Mesodermal cell (in vitro differentiated cells): ENCODE measurements at regions not wholly inside any gene's neighbourhood (a gene's known extent, or its start where the extent isn't known, plus 50 kb on each side); places are given as distances from the start of the nearest gene placed in this dataset.

ENCODE experiments used
- H3K27ac ChIP-seq: 2 replicates; pipeline ENCODE4 v1.7.0; 2013; ENCODE audit warnings: mild to moderate bottlenecking, low read depth, low read length, moderate library complexity; ENCODE audit not compliant: severe bottlenecking
- H3K36me3 ChIP-seq: 2 replicates; pipeline ENCODE4 v1.7.1; 2013; ENCODE audit warnings: mild to moderate bottlenecking, low read length, moderate library complexity; ENCODE audit not compliant: control insufficient read depth, insufficient read depth
- H3K4me1 ChIP-seq: one replicate; pipeline ENCODE4 v1.7.1; 2013; ENCODE audit warnings: mild to moderate bottlenecking, low read length; ENCODE audit not compliant: insufficient read depth, control insufficient read depth, poor library complexity, severe bottlenecking
- H3K4me3 ChIP-seq: 2 replicates; pipeline ENCODE4 v1.7.0; 2013; ENCODE audit warnings: low read length, control low read depth, mild to moderate bottlenecking; ENCODE audit not compliant: insufficient read depth, poor library complexity, severe bottlenecking; ENCODE audit errors: extremely low read depth
- H3K9me3 ChIP-seq: 2 replicates; pipeline ENCODE4 v1.7.1; 2013; ENCODE audit warnings: mild to moderate bottlenecking, low read length, moderate library complexity; ENCODE audit not compliant: control insufficient read depth
- WGBS, 2 experiments: methylation state at CpG; one replicate each; pipeline ENCODE4 v1.1.5; 2013; ENCODE audit warnings: missing lambda C conversion rate in 2 of 2; ENCODE audit not compliant: insufficient coverage in 2 of 2; 5-methylcytosine and 5-hydroxymethylcytosine counted together

DNA sequence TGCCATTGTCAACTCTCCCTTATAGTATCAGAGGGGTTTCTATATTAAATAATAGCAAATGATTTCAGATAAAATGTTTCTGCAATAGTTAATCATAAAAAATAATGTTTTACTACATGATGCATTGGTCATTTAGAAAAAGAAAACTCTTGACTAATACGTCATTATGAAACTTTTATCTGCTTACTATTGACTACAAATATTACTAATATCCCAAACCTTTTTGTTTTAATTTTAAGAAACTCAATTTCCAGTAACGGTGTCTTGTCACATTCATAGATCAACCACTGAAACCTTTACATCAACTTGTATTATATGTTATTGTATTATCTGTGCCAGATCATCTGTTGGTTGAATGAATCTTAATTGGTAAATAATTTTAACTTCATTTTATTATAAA lies 482.9 kb upstream of the SLC35B3 start:
- no CpG with 5 or more reads among the region's 2 CpGs for WGBS, 2 experiments
- Histone ChIP-seq H3K9me3 (no peaks in the 10 kb centered on the region), H3K27ac (no peak overlapping the region), H3K4me3 (no peak overlapping the region), H3K36me3 (no peaks in the 10 kb centered on the region), H3K4me1 (no peaks in the 10 kb centered on the region)

DNA sequence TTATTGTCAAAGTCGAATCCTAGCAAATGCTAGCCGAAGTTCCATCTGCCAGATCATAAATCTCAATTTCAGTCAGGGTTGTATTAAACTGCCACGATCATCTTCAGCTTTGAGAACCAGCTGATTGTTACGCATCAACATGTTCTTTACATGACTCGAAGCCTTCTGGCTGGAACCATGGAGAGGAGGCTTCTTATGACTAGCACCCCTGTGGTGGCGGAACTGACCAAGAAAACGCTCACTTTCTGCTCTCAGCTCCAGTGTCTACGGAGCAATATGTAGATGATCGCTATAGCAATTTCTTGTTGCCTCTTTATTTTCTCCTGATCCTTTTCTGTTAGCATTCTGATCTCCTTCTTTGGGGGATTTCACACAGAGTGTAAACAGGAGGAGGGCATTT lies 479.4 kb upstream of the SLC35B3 start:
- no peak overlapping the region for H3K4me3 ChIP-seq
- 79 to 87% methylated on average over 9 of the region's 9 CpGs for WGBS, 2 experiments
- no peaks in the 10 kb centered on the region for H3K36me3 ChIP-seq
- H3K4me1 ChIP-seq: no peaks in the 10 kb centered on the region
- H3K27ac ChIP-seq: no peak overlapping the region
- peaks cover 6% of the 10 kb centered on the region for H3K9me3 ChIP-seq

DNA sequence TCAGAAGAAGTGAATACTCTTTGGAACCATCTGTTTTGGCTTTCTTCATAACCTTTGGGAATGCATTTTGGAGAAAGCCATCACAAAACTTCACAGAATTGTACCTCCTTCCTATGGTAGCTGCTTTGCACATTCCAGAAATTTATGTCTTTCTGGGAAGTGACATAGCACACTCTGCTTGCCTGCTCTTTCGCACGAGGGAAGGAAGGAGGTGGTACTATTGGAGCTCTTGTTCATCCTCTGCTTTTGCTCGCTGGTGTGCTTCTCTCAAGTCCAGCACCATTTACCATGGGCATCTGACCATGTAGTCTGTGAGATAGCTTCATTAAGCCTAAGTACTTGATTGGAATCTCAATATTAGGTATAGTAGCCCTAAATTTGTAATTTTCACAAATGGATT lies 473.3 kb upstream of the SLC35B3 start:
- H3K27ac ChIP-seq: no peak overlapping the region
- WGBS, 2 experiments: 85 to 86% methylated on average over 2 of the region's 3 CpGs
- H3K4me1 ChIP-seq: no peaks in the 10 kb centered on the region
- no peak overlapping the region for H3K4me3 ChIP-seq
- H3K36me3 ChIP-seq: no peaks in the 10 kb centered on the region
- peaks cover 6% of the 10 kb centered on the region for H3K9me3 ChIP-seq

DNA sequence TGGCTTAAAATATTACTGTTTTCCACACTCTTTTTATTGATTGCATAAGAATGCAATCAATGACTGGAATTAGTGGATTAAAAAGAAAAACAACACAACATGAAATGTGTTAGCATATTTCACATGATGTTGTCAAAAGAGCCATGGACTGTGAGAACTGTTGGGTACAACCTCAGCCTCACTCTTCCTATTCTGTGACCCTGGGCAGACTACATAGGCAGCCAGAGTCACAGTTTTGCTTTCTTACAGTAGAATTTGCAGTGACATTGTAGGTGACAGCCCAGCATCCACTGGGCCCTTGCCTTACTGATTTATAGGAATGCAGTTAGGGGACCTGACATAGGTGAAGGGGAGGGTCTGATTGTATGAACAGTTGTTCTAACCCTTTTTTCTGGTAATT lies 471.4 kb upstream of the SLC35B3 start:
- no peaks in the 10 kb centered on the region for H3K9me3 ChIP-seq

DNA sequence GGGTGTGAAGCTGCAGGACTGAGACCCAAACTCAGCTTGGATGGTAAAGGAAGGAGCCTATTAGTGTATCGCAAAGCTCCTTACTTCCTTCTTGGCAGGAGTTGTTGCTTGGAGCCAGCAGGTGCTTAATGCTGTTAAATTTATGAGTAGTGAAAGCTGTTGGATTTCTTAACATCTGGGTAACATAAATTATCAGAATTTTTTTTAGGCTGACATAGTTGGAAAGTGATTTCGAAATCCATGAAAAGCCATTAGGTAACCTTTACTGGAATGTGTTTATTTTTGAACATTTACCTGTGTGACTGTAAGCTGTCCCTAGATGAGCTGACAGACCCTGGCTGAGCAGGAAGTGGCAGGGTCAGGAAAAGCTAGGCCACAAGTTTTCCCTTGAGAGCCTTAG lies 470.4 kb upstream of the SLC35B3 start:
- H3K4me3 ChIP-seq: no peak overlapping the region
- H3K9me3 ChIP-seq: no peaks in the 10 kb centered on the region
- H3K27ac ChIP-seq: no peak overlapping the region
- 78 to 100% methylated on average over 1 to 2 of the region's 2 CpGs for WGBS, 2 experiments
- no peaks in the 10 kb centered on the region for H3K4me1 ChIP-seq
- H3K36me3 ChIP-seq: no peaks in the 10 kb centered on the region

More for the DNA sequence above, 471.4 kb upstream of the SLC35B3 start:
- no peaks in the 10 kb centered on the region for H3K4me1 ChIP-seq
- H3K27ac ChIP-seq: no peak overlapping the region
- no peak overlapping the region for H3K4me3 ChIP-seq
- no peaks in the 10 kb centered on the region for H3K36me3 ChIP-seq

DNA sequence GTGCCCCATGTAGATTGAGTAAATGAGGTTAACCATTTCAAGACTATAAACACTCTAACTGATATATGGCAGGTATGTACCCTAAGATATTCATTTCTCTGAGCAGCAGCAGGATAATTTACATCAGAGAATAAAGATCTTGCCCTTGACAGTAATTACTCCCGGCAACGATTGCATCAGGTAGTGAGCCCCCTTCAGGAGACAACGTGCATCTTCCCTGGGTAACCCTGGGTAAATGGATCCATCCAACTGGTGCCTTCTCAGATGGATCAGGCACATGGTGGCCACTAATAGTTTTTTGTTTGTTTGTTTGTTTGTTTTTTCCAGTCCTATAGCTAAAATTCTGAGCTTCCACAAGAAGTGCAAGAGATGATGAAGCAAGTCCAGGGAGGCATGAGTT lies 469.4 kb upstream of the SLC35B3 start:
- Histone ChIP-seq H3K9me3 (no peaks in the 10 kb centered on the region), H3K27ac (no peak overlapping the region), H3K36me3 (no peaks in the 10 kb centered on the region), H3K4me1 (no peaks in the 10 kb centered on the region), H3K4me3 (no peak overlapping the region)
- WGBS, 2 experiments: 28 to 50% methylated on average over 3 of the region's 3 CpGs

DNA sequence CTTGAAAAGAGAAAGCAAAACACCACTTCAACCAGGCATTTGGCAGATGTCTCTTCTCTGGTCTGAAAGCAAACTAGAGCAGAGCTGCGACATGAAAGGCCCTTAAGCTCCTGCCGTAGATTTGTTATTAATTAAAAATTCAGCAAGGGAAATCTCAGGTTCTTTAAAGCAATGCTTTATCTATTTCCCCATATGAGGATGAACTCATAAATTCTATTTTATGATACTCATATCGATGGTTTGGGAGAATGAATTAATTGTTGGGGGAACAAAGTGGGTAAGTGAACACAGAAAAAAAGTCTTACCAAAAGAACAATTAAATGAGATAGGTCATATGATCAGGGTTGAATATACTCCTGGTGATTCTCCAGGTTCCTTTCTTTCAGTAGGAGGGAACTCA lies 464.7 kb upstream of the SLC35B3 start:
- Histone ChIP-seq H3K9me3 (no peaks in the 10 kb centered on the region), H3K36me3 (no peaks in the 10 kb centered on the region), H3K4me3 (no peak overlapping the region), H3K4me1 (no peaks in the 10 kb centered on the region), H3K27ac (no peak overlapping the region)
- no CpG with 5 or more reads among the region's 3 CpGs for WGBS, 2 experiments

DNA sequence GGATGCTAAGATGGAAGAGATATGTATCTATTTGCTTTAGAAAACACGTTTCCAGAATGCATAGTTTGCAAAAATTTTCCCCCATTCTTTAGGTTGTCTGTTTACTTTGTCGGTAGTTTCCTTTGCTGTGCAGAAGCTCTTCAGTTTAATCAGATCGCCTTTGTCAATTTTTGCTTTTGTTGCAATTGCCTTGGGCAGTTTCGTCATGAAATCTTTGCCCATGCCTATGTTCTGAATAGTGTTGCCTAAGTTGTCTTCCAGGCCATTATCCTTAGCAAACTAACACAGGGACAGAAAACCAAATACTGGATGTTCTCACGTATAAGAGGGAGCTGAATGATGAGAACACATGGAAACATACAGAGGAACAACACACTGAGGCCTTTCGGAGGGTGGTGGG lies 454.2 kb upstream of the SLC35B3 start:
- H3K4me1 ChIP-seq: no peaks in the 10 kb centered on the region
- H3K36me3 ChIP-seq: no peaks in the 10 kb centered on the region
- no peak overlapping the region for H3K27ac ChIP-seq
- H3K9me3 ChIP-seq: no peaks in the 10 kb centered on the region
- WGBS, 2 experiments: 88 to 91% methylated on average over 4 of the region's 6 CpGs
- H3K4me3 ChIP-seq: no peak overlapping the region

DNA sequence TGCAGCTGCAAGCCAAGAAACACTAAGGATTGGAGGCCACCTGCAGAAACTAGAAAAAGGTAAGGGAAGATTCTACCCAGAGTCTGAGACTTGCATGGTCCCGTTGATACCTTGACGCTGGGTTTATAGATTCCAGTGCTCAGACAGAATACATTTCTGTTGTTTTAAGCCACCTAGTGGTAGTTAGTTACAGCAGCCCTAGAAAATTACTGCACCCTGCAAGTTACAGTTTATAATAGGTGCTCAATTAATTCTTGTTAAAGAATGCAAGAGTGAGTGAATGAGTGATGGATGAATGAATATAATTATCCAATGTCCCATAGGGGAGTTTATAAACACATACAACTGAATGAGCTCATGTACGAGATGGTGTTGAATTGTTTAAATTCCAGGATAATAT lies 453.1 kb upstream of the SLC35B3 start:
- 80 to 88% methylated on average over 1 of the region's 3 CpGs for WGBS, 2 experiments
- no peak overlapping the region for H3K27ac ChIP-seq
- H3K36me3 ChIP-seq: no peaks in the 10 kb centered on the region
- H3K4me1 ChIP-seq: no peaks in the 10 kb centered on the region
- no peaks in the 10 kb centered on the region for H3K9me3 ChIP-seq
- H3K4me3 ChIP-seq: no peak overlapping the region

DNA sequence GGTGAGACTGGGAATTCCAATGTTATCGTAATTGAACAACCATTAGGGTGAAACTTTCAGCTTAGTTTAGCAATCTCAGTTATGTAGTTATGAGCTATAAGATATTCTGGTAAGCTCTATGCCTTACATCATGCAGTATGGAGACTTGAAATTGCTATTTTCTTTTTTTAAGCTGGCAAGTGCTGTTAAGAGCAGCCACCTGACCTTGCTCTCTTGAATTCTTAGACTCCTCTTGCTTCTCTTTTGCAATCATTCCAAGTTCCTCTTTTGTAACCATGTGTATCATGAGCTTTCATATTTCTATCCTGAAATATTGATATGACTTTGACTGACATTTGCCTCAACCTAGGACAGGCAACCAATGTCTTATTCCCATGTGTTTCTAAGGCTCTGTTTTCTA lies 446.3 kb upstream of the SLC35B3 start:
- H3K4me1 ChIP-seq: peaks cover 5% of the 10 kb centered on the region
- H3K4me3 ChIP-seq: no peak overlapping the region
- no peak overlapping the region for H3K27ac ChIP-seq
- no peaks in the 10 kb centered on the region for H3K36me3 ChIP-seq
- WGBS, 2 experiments: 0% methylated on average over 1 of the region's 1 CpG
- H3K9me3 ChIP-seq: no peaks in the 10 kb centered on the region

DNA sequence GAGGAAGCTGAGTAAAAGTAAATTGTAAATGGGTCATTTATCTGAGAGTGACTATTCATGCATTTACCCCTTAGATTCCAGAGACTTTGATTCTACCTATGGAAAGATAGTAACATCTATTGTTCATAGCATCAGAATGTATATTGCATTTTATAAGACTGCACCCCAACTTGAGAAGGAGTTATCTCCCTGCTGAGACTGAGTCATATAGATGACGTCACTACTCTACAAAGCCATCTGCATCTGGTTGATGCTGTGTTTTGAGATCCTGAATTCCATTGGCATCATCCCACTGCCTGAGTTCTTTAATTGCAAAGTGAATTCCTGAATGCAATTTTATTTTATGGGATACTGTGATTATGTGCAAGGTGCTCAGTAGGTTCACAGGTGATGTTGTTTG lies 444.0 kb upstream of the SLC35B3 start:
- H3K4me1 ChIP-seq: peaks cover 5% of the 10 kb centered on the region
- WGBS, 2 experiments: 80% methylated on average over 1 of the region's 1 CpG; no CpG with 5 or more reads in 1 of the 2 experiments
- no peak overlapping the region for H3K27ac ChIP-seq
- no peak overlapping the region for H3K4me3 ChIP-seq
- no peaks in the 10 kb centered on the region for H3K36me3 ChIP-seq
- no peaks in the 10 kb centered on the region for H3K9me3 ChIP-seq

DNA sequence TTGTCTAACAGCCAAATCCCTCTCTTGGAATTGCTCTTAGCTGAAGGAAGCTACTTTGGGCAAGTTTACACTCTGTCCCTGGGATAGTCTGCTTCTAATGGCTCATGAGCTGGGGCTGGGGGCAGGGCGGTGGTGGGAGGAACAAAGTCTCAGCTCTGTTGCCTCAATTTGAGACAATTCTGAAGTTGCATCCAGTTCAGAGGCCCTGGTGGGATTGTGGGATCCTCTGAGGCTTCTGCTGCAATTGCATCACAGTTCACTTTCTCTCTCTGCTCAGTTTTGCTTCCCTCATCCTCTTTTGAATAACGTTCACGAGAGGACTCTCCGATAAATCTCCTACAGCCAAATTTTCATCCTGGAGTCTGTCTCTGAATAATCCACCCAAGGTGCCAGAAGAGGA lies 440.6 kb upstream of the SLC35B3 start:
- no peaks in the 10 kb centered on the region for H3K9me3 ChIP-seq
- WGBS, 2 experiments: 97 to 98% methylated on average over 4 of the region's 4 CpGs
- H3K27ac ChIP-seq: no peak overlapping the region
- no peaks in the 10 kb centered on the region for H3K36me3 ChIP-seq
- H3K4me1 ChIP-seq: peaks cover 8% of the 10 kb centered on the region
- no peak overlapping the region for H3K4me3 ChIP-seq
